Suprapubic skin (tissue), 3 donors: ENCODE measurements at regions not wholly inside any gene's neighbourhood (a gene's known extent, or its start where the extent isn't known, plus 50 kb on each side); places are given as distances from the start of the nearest gene placed in this dataset.

Experiments used
- CTCF ChIP-seq, 2 donors: fragments of 200-600 bp in 1 of 2; fragments of 450-650 bp in 1 of 2; sonication (generic) in 1 of 2; IDR thresholded peaks; one replicate each; pipeline ENCODE4 v1.5.1; 2016 to 2019; ENCODE audit warnings: antibody characterized with exemption in 2 of 2, mild to moderate bottlenecking in 1 of 2, moderate library complexity in 1 of 2
- POLR2A ChIP-seq, 2 donors: fragments of 450-650 bp; IDR thresholded peaks; one replicate each; pipeline ENCODE4 v1.6.1; 2017; ENCODE audit warnings: antibody characterized with exemption in 2 of 2, mild to moderate bottlenecking in 2 of 2, moderate library complexity in 2 of 2

GRCh38 chr12:86550218-86551145 is 294.3 kb upstream of the MGAT4C start:
- no peak for TF ChIP-seq CTCF (IDR thresholded peaks at IDR 0.05)
- TF ChIP-seq POLR2A (IDR thresholded peaks at IDR 0.05) = no peak
